B cell (primary cell): ENCODE measurements at regions not wholly inside any gene's neighbourhood (a gene's known extent, or its start where the extent isn't known, plus 50 kb on each side); places are given as distances from the start of the nearest gene placed in this dataset.

Source experiments
- ATAC-seq: fragments of 200-7000 bp; cut with Tn5 transposase; one replicate; pipeline ENCODE4 v1.10.0; 2021; ENCODE audit warnings: low read depth, mild to moderate bottlenecking, moderate number of reproducible peaks, moderate library complexity
- CTCF ChIA-PET: fragments of 350-600 bp; sonication (Branson Sonifier 250); formaldehyde crosslinking; loops from one replicate; lab custom pipeline; 2021; ENCODE audit warnings: antibody characterized with exemption, inconsistent platforms; lab: Charles Lee
- POLR2A ChIA-PET: fragments of 350-600 bp; sonication (Branson Sonifier 250); formaldehyde crosslinking; loops from one replicate; lab custom pipeline; 2021; ENCODE audit warnings: antibody characterized with exemption; lab: Charles Lee
- DNase-seq: peaks from one replicate; pipeline ENCODE4 v3.0.0; 2013
- H2AFZ ChIP-seq: 2 replicates; pipeline ENCODE4 v1.6.1; 2012; ENCODE audit warnings: mild to moderate bottlenecking, low read depth, low read length; ENCODE audit not compliant: insufficient read depth, poor library complexity, severe bottlenecking
- H3K27ac ChIP-seq, 2 donors: 1 replicate in 1 of 2; 2 replicates in 1 of 2; pipeline ENCODE4 v1.5.1; 2012 to 2013; ENCODE audit warnings: low read length in 2 of 2, mild to moderate bottlenecking in 2 of 2, moderate library complexity in 1 of 2
- H3K27me3 ChIP-seq, 4 experiments: fragments of 200-600 bp in 1 of 4; sonication (generic) in 1 of 4; replicated peaks in 1 of 4; 1 replicate in 2 of 4; 2 replicates in 2 of 4; pipeline versions ENCODE4 v1.6.1 to v1.7.0; 2013 to 2016; ENCODE audit warnings: low read length in 3 of 4, mild to moderate bottlenecking in 2 of 4, mixed read lengths in 1 of 4, moderate library complexity in 1 of 4; ENCODE audit not compliant: insufficient read depth in 4 of 4, control insufficient read depth in 3 of 4; ENCODE audit errors: control extremely low read depth in 1 of 4
- H3K36me3 ChIP-seq, 2 experiments: replicated peaks in 1 of 2; 1 replicate in 1 of 2; 2 replicates in 1 of 2; pipeline versions ENCODE4 v1.6.1 to v1.7.1; 2013; ENCODE audit warnings: low read length in 1 of 2; ENCODE audit not compliant: insufficient read depth in 2 of 2, control insufficient read depth in 1 of 2; ENCODE audit errors: control extremely low read depth in 1 of 2, extremely low read depth in 1 of 2
- H3K4me1 ChIP-seq, 2 donors: fragments of 200-600 bp in 1 of 2; sonication (generic) in 1 of 2; 1 replicate in 1 of 2; 2 replicates in 1 of 2; pipeline versions ENCODE4 v1.5.1 to v1.6.1; 2013 to 2017; ENCODE audit warnings: low read length in 2 of 2; ENCODE audit not compliant: control insufficient read depth in 2 of 2, insufficient read depth in 2 of 2
- H3K4me2 ChIP-seq: replicated peaks from 2 replicates; pipeline ENCODE3; 2012; ENCODE audit warnings: mild to moderate bottlenecking, low read depth, low read length; ENCODE audit not compliant: poor library complexity, severe bottlenecking
- H3K4me3 ChIP-seq, 5 experiments: fragments of 200-600 bp in 1 of 5; sonication (generic) in 1 of 5; 1 replicate in 3 of 5; 2 replicates in 2 of 5; pipeline versions ENCODE4 v1.5.1 to v1.7.0; 2011 to 2016; ENCODE audit warnings: low read length in 4 of 5, mild to moderate bottlenecking in 4 of 5, low read depth in 2 of 5, control low read depth in 1 of 5, moderate library complexity in 1 of 5; ENCODE audit not compliant: insufficient read depth in 1 of 5; ENCODE audit errors: control extremely low read depth in 1 of 5, extremely low read depth in 1 of 5
- H3K79me2 ChIP-seq: fragments of 200-600 bp; sonication (generic); one replicate; pipeline ENCODE4 v1.6.0; 2016; ENCODE audit warnings: low read length; ENCODE audit not compliant: control insufficient read depth, insufficient read depth
- H3K9ac ChIP-seq: fragments of 200-600 bp; sonication (generic); 2 replicates; pipeline ENCODE4 v1.6.1; 2017; ENCODE audit warnings: mild to moderate bottlenecking, low read length, moderate library complexity
- H3K9me3 ChIP-seq, 3 donors: one replicate each; pipeline versions ENCODE4 v1.6.1 to v1.7.1; 2013; ENCODE audit warnings: low read length in 2 of 3; ENCODE audit not compliant: control insufficient read depth in 2 of 3, insufficient read depth in 1 of 3; ENCODE audit errors: control extremely low read depth in 1 of 3
- H4K20me1 ChIP-seq: 2 replicates; pipeline ENCODE4 v1.6.0; 2012; ENCODE audit warnings: mild to moderate bottlenecking, low read length; ENCODE audit not compliant: insufficient read depth, control insufficient read depth, poor library complexity, severe bottlenecking
- H3K27ac Mint-ChIP-seq: one replicate; pipeline ENCODE4 v1.8.0; 2021; ENCODE audit warnings: mixed read lengths
- H3K27me3 Mint-ChIP-seq: one replicate; pipeline ENCODE4 v1.8.0; 2021; ENCODE audit warnings: mixed read lengths
- H3K4me1 Mint-ChIP-seq: one replicate; pipeline ENCODE4 v1.8.0; 2021; ENCODE audit warnings: mixed read lengths
- H3K4me3 Mint-ChIP-seq: one replicate; pipeline ENCODE4 v1.8.0; 2021; ENCODE audit warnings: mixed read lengths
- H3K9me3 Mint-ChIP-seq: one replicate; pipeline ENCODE4 v1.8.0; 2022; ENCODE audit warnings: mixed read lengths; ENCODE audit not compliant: insufficient read depth
- CTCF ChIP-seq: fragments of 200-600 bp; IDR thresholded peaks from one replicate; pipeline ENCODE4 v1.8.0; 2022; ENCODE audit warnings: antibody characterized with exemption, mild to moderate bottlenecking
- EZH2 ChIP-seq: IDR thresholded peaks from 2 replicates; pipeline ENCODE4 v1.6.1; 2012; ENCODE audit warnings: borderline replicate concordance, low read depth, mild to moderate bottlenecking, moderate library complexity, low read length; ENCODE audit not compliant: insufficient read depth, poor library complexity, severe bottlenecking
- WGBS: methylation state at CpG from one replicate; pipeline ENCODE4 v1.1.5; 2013; ENCODE audit warnings: missing lambda C conversion rate; ENCODE audit not compliant: insufficient coverage; 5-methylcytosine and 5-hydroxymethylcytosine counted together
- intact Hi-C: fragments of 100-400 bp; cut with micrococcal nuclease; formaldehyde crosslinking; loops from one replicate; pipeline ENCODE4 v1.10.0; 2022

DNA sequence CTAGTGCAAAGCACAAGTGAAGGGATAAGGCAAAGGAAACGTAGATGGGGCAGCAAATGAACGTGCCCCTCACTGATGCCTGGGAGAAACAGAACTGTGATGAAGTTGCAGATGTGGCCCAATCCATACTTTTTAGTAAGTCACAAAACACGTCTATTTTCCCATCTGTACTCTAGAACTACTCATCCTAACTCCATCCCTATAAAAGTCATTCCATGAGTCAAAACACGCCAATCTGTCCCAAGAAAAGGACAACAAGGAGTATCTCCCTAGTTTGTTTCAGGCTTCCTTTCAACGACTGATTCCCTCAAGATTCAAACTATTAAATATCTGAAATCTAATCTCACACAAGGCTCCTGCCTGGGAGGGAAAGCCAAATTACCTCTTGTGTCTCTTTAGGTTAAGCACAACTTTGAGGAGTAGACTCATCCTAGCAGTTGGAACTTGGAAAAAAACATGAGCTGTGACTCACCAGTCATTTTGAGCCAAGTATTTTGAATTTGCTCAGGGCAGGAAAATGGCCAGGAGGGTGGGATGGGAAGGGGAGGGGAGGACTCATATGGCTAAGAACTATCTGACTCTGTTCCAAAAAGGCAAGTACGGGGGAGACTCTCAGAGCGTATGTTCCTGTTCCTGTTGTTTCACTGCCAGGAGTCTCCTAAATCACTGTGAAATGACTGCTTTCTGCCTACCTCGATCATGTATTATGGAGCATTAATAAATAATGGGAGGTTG is 214.5 kb upstream of the CAMK1G start:
- Histone ChIP-seq H4K20me1 (no peaks in the 10 kb centered on the region), H3K9ac (no peak overlapping the region), H2AFZ (no peak overlapping the region), H3K9me3 (no peaks in the 10 kb centered on the region), H3K27me3 (no peaks in the 10 kb centered on the region), H3K79me2 (no peaks in the 10 kb centered on the region), H3K27ac (no peak overlapping the region), H3K36me3 (no peaks in the 10 kb centered on the region), H3K4me1 (no peaks in the 10 kb centered on the region), H3K4me3 (no peak overlapping the region), H3K4me2 (no peak overlapping the region)
- CTCF ChIA-PET = no interaction called here
- no peak overlapping the region for H3K4me3 Mint-ChIP-seq
- intact Hi-C loops = no loop called here
- TF ChIP-seq EZH2 = no peak
- no peak for TF ChIP-seq CTCF
- H3K27me3 Mint-ChIP-seq = peaks cover 11% of the 10 kb centered on the region
- no peaks in the 10 kb centered on the region for H3K9me3 Mint-ChIP-seq
- POLR2A ChIA-PET = no interaction called here
- DNase-seq = no peak
- WGBS = 56% methylated on average over 5 of the region's 8 CpGs
- ATAC-seq = no peak
- no peak overlapping the region for H3K27ac Mint-ChIP-seq
- no peaks in the 10 kb centered on the region for H3K4me1 Mint-ChIP-seq

DNA sequence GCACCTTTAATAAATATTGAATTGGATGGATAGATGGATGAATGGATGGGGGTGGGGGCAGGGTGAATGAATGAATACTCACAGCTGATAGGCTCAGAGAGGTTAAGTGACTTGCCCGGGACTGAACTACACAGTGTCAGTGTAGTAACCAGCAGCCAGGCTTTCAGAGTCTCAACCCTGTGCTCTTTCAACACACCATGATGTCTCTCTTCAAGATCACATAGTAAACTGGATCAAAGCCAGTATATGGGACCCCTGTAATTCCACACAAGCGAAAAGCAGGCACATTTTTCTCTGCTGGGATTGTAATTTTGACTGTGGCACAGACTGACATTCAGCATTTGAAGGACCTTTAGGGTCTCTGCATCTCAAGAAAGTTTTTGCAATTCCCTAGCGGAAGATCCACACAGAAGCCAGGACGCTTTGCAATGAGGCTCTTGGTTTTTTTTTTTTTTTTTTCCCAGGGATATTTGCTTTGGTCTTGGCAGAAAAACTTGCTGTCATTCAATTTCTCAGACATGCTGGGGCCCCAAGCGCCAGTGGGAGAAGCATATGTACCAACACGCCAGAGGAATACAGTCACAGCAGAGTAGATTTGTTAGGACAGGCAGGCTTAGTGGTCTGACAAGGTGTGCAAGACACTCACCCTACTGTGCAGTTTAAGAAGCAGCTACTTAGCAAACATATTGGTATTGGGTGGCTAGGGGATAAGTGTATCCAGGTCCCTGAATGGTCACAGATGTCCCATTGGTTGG is 213.1 kb upstream of the CAMK1G start:
- no peaks in the 10 kb centered on the region for H3K4me1 Mint-ChIP-seq
- Histone ChIP-seq H3K27ac (no peak overlapping the region), H4K20me1 (no peaks in the 10 kb centered on the region), H3K9me3 (no peaks in the 10 kb centered on the region), H3K9ac (no peak overlapping the region), H3K27me3 (no peaks in the 10 kb centered on the region), H3K4me3 (no peak overlapping the region), H3K36me3 (no peaks in the 10 kb centered on the region), H3K4me1 (no peaks in the 10 kb centered on the region), H3K4me2 (no peak overlapping the region), H3K79me2 (no peaks in the 10 kb centered on the region), H2AFZ (no peak overlapping the region)
- ATAC-seq (no peak), DNase-seq (no peak)
- intact Hi-C loops = no loop called here
- H3K9me3 Mint-ChIP-seq = no peaks in the 10 kb centered on the region
- TF ChIP-seq CTCF (no peak), EZH2 (no peak)
- 88% methylated on average over 5 of the region's 6 CpGs for WGBS
- ChIA-PET CTCF (interaction anchor here (0.7 kb wide), 1 partner anchor 14 kb away, joined by 4 read pairs; no protein-coding TSS in a partner anchor), POLR2A (no interaction called here)
- peaks cover 10% of the 10 kb centered on the region for H3K27me3 Mint-ChIP-seq
- no peak overlapping the region for H3K27ac Mint-ChIP-seq
- H3K4me3 Mint-ChIP-seq = no peak overlapping the region
